Stimulated activated CD4-positive, alpha-beta T cell treated with anti-CD3 and anti-CD28 coated beads, Interleukin-12 subunit alpha, Interleukin-12 subunit beta, amount 100 ng/mL, for 48 hours (primary cell): ENCODE measurements at regions not wholly inside any gene's neighbourhood (a gene's known extent, or its start where the extent isn't known, plus 50 kb on each side); places are given as distances from the start of the nearest gene placed in this dataset.

Experiments used
- DNase-seq, 3 donors: peaks; one replicate each; pipeline ENCODE4 v3.0.0-alpha.2; 2020; ENCODE audit warnings: low read depth in 2 of 3, low spot score in 1 of 3

GRCh38 chrX:150163221-150163930 lies 199.7 kb upstream of the MAMLD1 start:
- DNase-seq: no peak

DNA sequence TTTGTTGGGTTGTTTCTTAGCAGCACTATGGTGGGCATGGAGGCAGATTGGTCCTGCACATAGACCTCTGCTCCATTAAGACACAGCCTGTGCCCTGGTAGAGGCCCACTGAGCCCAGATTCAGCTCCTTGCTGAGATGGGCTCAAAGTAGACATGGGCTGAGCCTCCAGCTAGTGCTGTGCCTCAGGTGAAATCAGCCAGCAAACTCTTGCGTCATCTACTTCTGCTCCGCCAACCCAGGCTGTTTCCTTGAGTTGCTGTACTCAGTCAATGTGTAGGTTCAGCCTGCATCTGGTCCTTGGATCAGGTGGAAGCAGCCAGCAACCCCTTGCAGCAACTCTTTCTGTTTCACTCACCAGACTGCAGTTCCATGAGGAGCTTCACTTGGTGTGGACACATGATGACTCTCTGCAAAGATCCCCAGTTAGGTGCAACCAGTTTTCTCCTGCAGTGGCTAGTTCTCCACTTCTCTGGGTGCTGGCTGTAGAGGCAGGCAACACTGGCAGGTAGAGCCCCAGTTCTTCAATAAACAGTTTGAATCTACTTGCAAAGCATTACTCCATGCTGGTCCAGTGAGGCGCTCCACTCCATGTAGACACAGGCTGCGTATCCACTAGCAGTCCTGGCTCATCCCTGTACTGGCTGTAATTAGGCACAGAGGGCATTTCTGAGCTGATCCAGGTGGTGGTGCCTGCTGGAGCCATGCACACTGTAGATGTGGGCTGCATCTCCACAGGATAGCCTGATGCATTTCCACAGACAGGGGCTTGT lies 199.0 kb upstream of the MAMLD1 start:
- DNase-seq: no peak

- DNase-seq: no peak
Measured at GRCh38 chrX:150164971-150165600, 198.0 kb upstream of the MAMLD1 start.

DNA sequence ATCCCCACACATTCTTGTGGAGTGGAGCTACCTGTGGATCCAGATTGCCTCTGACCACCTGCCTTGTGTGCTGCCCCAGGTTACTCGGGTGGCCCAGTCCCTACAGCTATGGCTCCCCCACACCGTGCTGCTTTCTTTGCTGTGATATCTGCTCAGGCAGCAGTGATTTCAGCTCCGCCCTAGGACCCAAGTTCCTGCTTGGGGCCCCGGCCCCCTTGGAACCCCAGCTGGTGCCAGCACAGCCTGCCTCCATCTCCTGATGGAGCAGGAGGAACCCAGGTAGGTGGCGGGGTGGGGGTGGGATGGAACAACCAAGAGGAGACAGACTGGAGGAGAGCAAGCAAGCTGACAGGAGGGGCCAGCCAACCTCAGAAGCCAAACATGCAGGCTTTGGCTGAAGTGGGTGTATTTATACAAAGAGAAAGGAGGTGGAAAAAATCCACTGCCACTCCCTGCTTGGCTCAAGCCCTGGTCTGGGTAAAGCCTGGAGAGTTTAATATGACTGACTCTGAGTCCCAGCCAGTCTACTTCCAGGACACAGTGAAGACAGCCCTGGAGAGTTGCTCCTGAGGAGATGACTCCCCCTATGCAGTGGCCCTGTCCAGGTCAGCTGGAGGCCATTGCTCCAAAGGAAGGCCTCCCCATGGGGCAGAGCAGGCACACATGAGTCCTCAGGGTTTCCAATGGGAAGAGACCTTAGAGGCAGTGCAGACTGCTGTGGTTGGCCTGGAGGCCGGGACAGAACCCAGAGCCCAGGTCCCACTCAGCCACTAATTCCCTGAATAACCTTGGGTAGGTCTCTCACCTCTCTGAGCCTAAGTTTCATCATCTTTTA lies 197.1 kb upstream of the MAMLD1 start:
- no peak for DNase-seq

GRCh38 chrX:150167482-150168324 lies 195.4 kb upstream of the MAMLD1 start:
- DNase-seq: no peak

DNA sequence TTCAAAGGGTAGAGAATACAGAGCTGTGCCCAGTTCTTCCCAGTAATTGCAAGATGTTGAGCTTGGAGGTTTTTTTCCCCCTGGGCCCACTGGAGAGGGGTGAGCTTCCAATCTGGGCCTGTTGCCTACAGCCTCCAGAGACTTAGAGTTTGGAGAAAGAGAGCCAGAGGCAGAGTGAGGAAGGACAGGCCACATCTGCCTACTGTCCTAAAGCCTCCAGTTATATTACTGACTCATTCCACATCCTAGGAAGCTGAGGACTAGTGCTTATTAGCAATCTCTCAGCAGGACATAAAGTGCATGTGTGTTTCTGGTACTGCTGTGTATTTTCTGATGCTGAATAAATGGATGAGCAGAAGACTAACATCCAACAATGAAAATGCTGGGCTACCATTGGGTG lies 181.0 kb upstream of the MAMLD1 start:
- no peak for DNase-seq

GRCh38 chrX:150184491-150184890 lies 178.6 kb upstream of the MAMLD1 start:
- no peak for DNase-seq

- DNase-seq: no peak
Measured at GRCh38 chrX:150185766-150186165, 177.4 kb upstream of the MAMLD1 start.

DNA sequence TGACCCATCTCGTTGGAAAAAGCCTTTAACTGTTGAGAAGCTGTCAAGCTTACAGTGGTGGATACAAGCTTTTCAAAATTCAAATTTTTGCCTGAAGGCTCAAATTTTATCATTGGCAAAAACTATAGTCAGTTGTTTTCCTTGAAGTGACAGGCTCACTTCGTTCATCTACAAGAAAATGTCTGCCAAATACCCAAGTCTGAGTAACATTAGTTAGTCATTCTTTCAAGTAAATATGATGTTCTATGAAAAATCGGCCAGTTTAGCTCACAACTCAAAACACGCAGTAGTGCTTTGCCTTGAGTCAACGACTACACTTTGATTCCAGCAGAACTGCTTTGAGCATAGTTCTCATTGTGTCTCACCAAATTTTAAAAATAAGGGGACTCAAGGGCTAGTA lies 170.3 kb upstream of the MAMLD1 start:
- no peak for DNase-seq

DNA sequence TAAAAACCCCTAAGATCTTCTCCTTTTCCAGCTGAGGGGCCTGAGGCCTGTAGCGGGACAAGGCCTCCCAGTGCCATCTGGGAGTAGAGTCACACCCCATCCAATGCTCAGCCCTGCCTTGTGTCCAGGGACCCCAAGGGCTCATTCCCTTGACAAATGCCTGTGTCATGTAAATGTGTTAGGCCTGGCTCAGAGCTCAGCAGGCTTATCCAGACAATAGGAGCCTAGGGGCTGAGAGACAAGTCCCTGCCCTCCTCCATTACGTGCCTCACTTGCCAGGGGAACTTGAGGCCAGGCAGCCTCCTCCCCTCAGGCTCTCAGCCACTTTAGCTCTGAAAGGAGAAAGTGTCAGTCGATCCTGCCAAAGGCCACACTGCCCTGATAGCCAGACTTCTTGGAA lies 166.8 kb upstream of the MAMLD1 start:
- DNase-seq: no peak

DNA sequence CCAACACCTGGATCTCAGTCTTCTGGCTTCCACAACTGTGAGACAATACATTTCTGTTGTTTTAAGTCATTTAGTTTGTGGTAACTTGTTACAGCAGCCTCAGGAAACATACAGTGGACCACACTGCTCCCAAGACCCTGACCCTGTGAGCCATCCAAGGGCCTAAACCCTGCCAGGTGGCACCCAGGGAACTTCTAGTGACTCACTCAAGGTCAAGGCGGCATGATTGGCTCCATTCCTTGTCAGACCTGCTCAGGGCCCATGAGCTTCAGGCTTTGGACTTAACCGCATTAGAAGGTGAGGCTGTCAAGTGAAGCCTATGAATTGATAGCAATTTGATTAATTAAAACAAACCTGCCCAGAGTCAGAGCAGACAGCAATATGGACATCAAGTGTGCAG lies 165.7 kb upstream of the MAMLD1 start:
- DNase-seq: no peak

DNA sequence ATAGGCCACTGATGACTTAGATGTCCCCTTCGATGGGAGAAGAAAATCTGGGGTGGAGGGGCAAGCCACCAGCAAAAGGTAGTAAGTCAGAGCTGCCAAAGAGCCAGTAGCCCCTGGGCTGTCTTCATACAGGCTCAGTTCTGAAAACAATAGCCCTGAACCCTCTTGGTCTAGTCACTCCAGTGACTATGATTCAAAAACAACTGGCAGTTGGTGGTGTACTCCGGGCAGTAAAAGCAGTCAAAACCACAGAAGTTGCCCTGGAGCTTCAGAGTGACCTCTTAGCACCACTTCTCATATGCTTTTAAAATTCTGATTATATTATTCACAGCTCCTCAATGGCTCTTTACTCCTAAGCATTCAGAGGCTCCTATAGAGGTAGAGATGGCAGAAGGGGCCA lies 164.3 kb upstream of the MAMLD1 start:
- DNase-seq: no peak

GRCh38 chrX:150199181-150199580 lies 163.9 kb upstream of the MAMLD1 start:
- no peak for DNase-seq

DNA sequence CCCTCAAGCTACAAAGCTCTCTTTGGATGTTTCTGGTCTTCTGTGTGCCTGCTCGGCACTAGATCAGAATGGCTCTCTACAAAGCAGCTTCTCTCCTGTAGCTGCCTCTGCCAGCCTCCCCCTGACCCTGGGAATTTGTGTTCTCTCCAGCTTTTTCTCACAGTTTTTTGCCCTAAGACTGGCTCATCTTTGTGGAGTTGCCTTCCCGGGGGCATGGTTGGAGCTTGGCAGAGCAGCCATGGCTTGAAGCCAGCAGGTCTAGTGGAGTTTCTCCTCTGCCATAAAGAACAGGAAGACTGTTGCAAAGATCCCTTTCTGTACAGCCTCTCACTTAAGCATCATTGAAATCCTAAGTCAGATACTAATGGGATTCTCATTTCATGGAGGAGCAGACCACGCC lies 163.3 kb upstream of the MAMLD1 start:
- DNase-seq: no peak

GRCh38 chrX:150200361-150200760 lies 162.8 kb upstream of the MAMLD1 start:
- no peak for DNase-seq

DNA sequence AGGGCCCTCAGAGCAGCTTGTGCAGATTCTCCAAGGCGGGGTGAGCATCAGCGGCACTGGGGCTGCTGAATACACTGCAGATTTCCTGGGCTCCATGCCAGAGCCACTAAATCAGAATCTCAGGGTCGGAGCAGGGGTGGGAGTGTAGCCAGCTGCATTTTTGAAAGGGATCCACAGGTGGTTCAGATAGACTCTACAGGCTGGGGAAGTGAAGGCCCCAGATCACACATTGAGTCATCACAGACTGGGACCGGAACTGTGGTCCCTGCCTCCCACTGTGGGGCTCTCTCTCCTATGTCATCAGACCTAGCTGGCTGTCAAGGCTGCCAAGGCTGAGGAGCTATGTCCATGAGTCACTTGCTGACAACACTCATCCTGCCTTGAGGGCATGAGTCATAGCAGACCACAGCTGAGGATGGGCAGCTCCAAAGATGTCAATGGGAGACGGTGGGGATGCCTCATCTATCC lies 162.3 kb upstream of the MAMLD1 start:
- peak; percentile 34 to 68 (median 46) for DNase-seq

- no peak for DNase-seq
Measured at GRCh38 chrX:150201391-150201790, 161.7 kb upstream of the MAMLD1 start.

DNA sequence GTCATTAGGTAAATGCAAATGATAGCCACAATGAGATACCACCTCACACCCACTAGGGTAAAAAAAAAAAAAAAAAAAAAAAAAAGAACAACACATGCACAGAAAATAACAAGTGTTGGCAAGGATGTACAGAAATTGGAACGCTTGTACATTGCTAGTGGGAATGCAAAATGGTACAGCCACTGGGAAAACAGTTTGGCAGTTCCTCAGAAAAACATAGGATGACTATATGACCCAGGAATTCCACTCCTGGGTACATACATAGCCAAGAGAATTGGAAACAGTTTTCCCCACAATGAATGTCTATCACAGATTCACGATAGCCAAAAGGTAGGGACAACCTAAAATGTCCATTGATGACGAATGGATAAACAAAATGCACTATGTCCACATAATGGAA lies 161.3 kb upstream of the MAMLD1 start:
- DNase-seq: no peak

DNA sequence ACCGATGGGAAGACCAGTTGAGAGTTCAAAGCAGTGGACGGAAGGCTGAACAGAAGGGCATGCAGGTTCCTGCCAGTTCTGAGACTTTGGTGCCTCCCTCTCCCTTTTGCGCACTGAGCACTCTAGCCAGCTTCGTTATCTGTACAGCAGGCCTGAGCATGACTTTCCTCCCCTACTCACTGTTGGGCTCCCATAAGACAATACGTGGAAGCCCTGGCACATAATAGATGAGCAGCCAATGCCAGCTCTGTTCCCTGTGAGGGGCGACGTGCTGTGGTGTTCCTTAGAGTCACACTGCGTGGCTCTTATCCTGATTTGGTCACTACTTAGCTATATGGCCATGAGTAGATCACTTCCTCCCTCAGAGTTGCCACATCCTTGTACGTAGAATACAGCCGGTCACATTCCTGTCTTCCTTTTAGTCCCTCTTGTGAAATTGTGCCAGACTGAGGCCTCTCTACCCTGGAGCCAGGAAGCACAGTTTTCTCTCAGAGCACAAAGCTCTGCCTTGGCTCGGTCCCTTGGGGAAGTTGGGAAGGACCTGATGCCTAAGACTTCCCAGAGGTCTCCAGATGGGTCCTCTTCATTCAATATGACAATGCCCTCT lies 160.4 kb upstream of the MAMLD1 start:
- DNase-seq: no peak

- no peak for DNase-seq
Measured at GRCh38 chrX:150203248-150203645, 159.9 kb upstream of the MAMLD1 start.
